Osteocyte (in vitro differentiated cells): ENCODE measurements at regions not wholly inside any gene's neighbourhood (a gene's known extent, or its start where the extent isn't known, plus 50 kb on each side); places are given as distances from the start of the nearest gene placed in this dataset.

Experiments
- DNase-seq: peaks from one replicate; pipeline ENCODE4 v3.0.0; 2021; ENCODE audit warnings: mixed read lengths; ENCODE audit not compliant: unreplicated experiment; ENCODE audit errors: extremely low spot score
- H3K27ac Mint-ChIP-seq: one replicate; pipeline ENCODE4 v1.8.0; 2021; ENCODE audit warnings: mild to moderate bottlenecking, mixed read lengths; ENCODE audit not compliant: unreplicated experiment
- H3K27me3 Mint-ChIP-seq: one replicate; pipeline ENCODE4 v1.8.0; 2021; ENCODE audit warnings: mixed read lengths; ENCODE audit not compliant: unreplicated experiment
- H3K36me3 Mint-ChIP-seq: one replicate; pipeline ENCODE4 v1.8.0; 2021; ENCODE audit warnings: mixed read lengths; ENCODE audit not compliant: unreplicated experiment
- H3K4me1 Mint-ChIP-seq: one replicate; pipeline ENCODE4 v1.8.0; 2021; ENCODE audit warnings: mixed read lengths; ENCODE audit not compliant: unreplicated experiment
- H3K4me3 Mint-ChIP-seq: one replicate; pipeline ENCODE4 v1.8.0; 2021; ENCODE audit warnings: mild to moderate bottlenecking, moderate library complexity, mixed read lengths; ENCODE audit not compliant: unreplicated experiment
- H3K9me3 Mint-ChIP-seq: one replicate; pipeline ENCODE4 v1.8.0; 2021; ENCODE audit warnings: mixed read lengths; ENCODE audit not compliant: unreplicated experiment
- CTCF ChIP-seq: fragments of 200-600 bp; sonication (generic); IDR thresholded peaks from 2 replicates; pipeline ENCODE4 v1.5.0; 2021; ENCODE audit warnings: antibody characterized with exemption, mild to moderate bottlenecking, moderate library complexity

GRCh38 chr1:244998717-244999346, 134.5 kb upstream of the HNRNPU start:
- H3K27ac Mint-ChIP-seq, result no peak overlapping the region
- no peak for TF ChIP-seq CTCF
- H3K36me3 Mint-ChIP-seq, result no peaks in the 10 kb centered on the region
- H3K4me1 Mint-ChIP-seq, result peaks cover 11% of the 10 kb centered on the region
- no peak overlapping the region for H3K4me3 Mint-ChIP-seq
- no peak for DNase-seq
- H3K9me3 Mint-ChIP-seq, result no peaks in the 10 kb centered on the region
- H3K27me3 Mint-ChIP-seq, result no peaks in the 10 kb centered on the region

- no peak overlapping the region for H3K27ac Mint-ChIP-seq
- no peak for DNase-seq
- no peaks in the 10 kb centered on the region for H3K27me3 Mint-ChIP-seq
- TF ChIP-seq CTCF, result no peak
- peaks cover 6% of the 10 kb centered on the region for H3K4me1 Mint-ChIP-seq
- no peaks in the 10 kb centered on the region for H3K36me3 Mint-ChIP-seq
- H3K4me3 Mint-ChIP-seq, result no peak overlapping the region
- no peaks in the 10 kb centered on the region for H3K9me3 Mint-ChIP-seq
Observed at GRCh38 chr1:244995602-244996400, 131.5 kb upstream of the HNRNPU start.

- DNase-seq, result no peak
- no peak overlapping the region for H3K27ac Mint-ChIP-seq
- TF ChIP-seq CTCF, result no peak
- no peaks in the 10 kb centered on the region for H3K36me3 Mint-ChIP-seq
- peaks cover 8% of the 10 kb centered on the region for H3K4me1 Mint-ChIP-seq
- no peak overlapping the region for H3K4me3 Mint-ChIP-seq
- H3K27me3 Mint-ChIP-seq, result no peaks in the 10 kb centered on the region
- H3K9me3 Mint-ChIP-seq, result no peaks in the 10 kb centered on the region
Observed at GRCh38 chr1:244992833-244993232, 128.5 kb upstream of the HNRNPU start.

- Mint-ChIP-seq H3K4me3 (no peak overlapping the region), H3K36me3 (no peaks in the 10 kb centered on the region), H3K4me1 (peaks cover 8% of the 10 kb centered on the region), H3K27me3 (no peaks in the 10 kb centered on the region), H3K9me3 (no peaks in the 10 kb centered on the region), H3K27ac (no peak overlapping the region)
- no peak for TF ChIP-seq CTCF
- DNase-seq, result no peak
Observed at GRCh38 chr1:244989813-244990212, 125.5 kb upstream of the HNRNPU start.

- TF ChIP-seq CTCF, result no peak
- Mint-ChIP-seq H3K27me3 (no peaks in the 10 kb centered on the region), H3K4me3 (no peak overlapping the region), H3K4me1 (peaks cover 8% of the 10 kb centered on the region), H3K9me3 (no peaks in the 10 kb centered on the region), H3K27ac (no peak overlapping the region), H3K36me3 (no peaks in the 10 kb centered on the region)
- DNase-seq, result no peak
Observed at GRCh38 chr1:244988521-244988920, 124.2 kb upstream of the HNRNPU start.
